CD4-positive, alpha-beta T cell treated with Interleukin-4 for 1 hour (primary cell): ENCODE measurements at regions not wholly inside any gene's neighbourhood (a gene's known extent, or its start where the extent isn't known, plus 50 kb on each side); places are given as distances from the start of the nearest gene placed in this dataset.
"Not testable (repeated sequence)": the region's sequence is repeated elsewhere in the genome, so short reads cannot be mapped to it uniquely, and the experiment has no call there.

Experiments
- DNase-seq, 2 donors: peaks; one replicate each; pipeline ENCODE4 v3.0.0-alpha.2; 2020 to 2022

DNA sequence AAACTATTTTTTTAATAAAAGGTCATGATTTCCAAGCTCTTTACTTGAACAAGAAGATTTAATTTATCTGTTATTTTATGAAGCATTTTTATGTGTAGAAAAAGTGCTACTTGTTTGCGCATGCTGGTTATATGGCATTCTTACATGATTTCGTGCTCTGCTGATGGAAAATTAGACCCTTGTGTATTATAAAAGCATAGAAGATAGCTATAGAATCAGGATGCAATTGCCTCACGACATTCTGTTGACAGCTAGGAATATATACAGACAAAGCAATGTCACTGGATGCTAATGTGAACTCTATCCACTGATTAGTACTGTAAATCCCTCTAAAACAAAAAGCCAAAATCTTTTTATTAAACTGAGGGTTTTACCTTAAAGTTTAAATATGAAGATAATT, 255.9 kb downstream of the MDFIC start:
- no peak for DNase-seq

DNA sequence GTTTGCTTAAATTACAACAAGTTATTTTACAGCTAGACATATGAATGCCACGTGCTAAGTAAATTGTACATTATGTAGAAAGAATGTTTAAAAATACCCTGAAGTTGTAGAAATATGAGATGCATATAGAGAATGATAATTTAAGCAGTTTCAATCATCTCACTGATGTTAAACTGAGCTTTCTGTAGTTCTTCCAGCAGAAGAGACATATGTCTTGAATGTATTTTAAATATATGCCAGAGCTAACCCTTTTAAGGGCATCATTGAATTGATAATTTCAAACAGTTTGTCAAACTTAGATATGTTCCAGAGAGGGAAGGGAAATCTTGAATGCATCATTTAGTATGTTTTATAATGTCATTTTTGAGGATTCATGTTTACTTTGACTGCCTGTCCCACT, 255.2 kb downstream of the MDFIC start:
- DNase-seq, result no peak

DNA sequence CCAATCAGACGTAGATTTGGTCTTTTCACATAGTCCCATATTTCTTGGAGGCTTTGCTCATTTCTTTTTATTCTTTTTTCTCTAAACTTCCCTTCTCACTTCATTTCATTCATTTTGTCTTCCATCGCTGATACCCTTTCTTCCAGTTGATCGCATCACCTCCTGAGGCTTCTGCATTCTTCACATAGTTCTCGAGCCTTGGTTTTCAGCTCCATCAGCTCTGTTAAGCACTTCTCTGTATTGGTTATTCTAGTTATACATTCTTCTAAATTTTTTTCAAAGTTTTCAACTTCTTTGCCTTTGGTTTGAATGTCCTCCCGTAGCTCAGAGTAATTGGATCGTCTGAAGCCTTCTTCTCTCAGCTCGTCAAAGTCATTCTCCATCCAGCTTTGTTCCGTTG, 250.5 kb downstream of the MDFIC start:
- not testable (repeated sequence) for DNase-seq

DNA sequence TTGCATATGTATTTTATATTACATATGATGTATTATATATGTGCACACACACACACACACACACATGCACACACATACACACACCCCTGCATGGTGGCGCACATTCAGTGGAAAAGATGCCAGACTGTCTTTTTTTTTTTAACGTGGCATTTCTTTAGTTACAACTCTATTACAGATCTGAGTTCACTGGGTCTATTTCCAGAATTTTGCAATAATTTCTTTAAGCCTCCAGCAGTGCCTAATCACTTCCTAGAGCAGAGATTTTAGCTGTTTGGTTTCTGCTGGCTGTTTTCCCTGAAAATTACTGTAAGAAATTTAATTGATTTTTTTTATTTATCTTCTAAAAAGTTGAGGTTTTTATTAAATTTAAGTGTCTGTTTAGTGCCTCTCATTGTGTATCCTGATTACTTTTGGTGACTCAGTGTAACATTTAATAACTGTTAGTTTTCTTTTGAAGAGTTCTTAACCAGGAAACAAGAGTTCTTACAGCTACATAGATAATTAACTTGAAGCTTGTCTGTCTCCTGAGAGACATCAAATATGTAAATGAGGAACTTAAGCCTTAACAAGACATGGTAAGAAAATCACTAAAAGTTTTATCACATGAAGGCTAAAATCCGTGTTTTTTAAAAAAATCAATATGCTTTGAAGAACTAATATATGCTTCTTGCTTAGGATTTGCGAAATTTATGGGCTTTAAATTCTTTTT, 232.0 kb downstream of the MDFIC start:
- no peak for DNase-seq

DNA sequence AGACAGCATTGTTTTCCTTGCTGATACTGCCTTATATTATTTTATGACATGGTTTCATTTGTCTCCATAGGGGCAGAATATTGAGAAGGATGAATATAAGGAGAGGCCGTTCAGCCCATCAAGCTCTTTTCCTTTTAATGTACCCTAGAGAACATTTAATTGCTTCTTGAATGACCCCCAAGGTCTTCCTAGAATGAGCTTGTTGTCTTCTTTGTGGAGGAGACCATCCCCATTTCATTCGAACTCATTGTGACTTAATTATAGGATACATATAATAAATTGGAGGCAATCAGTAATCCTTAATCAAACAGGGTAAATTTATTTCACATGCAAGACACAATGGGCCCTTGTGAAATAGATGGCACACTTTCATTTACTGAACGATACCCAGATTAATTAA, 231.3 kb downstream of the MDFIC start:
- no peak for DNase-seq

DNA sequence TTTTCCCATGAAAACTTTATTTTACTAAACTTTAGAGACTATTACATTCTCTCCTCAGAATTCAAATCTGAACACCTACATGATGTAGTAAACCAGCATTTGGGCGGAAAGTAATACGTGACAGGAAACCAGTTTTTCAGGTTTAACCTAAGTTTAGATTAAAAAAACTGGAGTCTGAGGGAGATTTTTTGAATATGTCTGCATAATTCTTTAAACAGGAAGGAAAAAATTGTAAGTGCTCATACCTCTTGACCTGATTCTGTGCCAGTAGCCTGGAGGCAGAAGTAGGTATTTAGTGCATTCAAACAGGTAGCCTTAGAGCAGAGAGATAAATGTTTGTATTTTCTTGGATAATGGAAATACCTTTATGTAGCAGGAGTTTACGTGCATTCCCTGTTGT, 224.3 kb downstream of the MDFIC start:
- DNase-seq, result no peak

DNA sequence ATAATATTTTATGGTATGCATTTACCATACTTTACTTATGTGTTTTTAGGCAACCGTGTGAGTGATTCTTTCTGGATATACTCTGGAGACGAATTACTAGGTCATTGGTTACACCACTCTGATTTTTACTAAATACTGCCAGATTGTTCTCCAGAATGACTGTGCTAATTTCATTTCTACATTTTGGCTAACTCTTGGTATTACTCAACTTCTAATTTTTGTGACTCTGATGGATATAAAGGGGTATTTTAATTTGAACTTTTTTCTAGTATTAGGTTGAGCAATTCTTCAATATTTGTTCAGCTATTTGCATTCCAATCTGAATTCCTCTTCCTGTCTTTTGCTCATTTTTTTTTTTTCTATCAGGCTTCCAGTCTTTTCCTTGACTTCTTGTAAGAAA, 223.6 kb downstream of the MDFIC start:
- no peak for DNase-seq

DNA sequence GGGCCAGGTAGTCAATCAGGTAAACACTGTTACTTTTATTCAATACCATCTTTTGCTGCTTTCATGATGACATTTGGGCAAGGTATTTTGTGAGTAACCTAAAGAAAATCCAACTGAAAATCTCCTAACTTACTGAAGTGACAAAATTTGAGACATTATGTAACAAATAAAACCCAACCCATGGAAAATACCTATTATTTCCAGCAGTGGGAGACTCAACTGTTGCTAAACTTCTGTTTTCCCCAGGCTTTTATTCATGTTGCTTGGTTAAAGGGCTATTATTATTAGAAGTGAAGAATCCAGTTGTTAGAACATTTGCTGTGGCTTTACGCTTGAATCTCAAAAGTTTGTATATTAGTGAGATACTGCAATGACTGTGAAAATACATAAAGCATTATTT, 215.9 kb downstream of the MDFIC start:
- no peak for DNase-seq

DNA sequence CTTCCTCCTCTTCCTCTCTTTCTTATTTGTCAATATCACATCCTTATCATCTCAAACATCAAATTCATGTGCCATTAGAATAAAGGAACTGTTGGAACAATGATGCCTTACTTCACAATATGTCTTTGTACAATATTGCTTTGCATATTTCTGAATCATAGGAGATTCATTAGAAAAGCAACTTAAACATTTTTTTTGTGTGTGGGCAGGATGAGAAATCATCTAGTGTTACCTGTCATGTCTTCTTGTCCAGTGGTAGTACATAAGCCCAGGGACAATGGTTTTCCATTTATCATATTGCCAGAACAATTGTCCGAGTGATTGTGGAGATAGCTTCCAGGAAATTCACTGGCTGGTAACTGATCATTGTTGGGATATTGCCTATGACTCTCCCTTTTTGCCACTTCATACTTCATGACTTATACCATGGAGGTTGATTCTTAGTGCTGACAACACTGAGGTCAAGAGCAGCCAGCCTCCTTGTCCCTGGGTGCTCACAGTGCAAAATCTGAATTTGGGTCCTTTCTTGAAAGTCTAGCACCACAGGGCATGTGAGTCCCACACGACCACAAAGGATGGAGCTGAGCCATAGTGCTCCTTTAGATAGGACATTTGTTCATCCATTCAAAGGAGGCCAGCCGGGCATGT, 215.0 kb downstream of the MDFIC start:
- no peak for DNase-seq

DNA sequence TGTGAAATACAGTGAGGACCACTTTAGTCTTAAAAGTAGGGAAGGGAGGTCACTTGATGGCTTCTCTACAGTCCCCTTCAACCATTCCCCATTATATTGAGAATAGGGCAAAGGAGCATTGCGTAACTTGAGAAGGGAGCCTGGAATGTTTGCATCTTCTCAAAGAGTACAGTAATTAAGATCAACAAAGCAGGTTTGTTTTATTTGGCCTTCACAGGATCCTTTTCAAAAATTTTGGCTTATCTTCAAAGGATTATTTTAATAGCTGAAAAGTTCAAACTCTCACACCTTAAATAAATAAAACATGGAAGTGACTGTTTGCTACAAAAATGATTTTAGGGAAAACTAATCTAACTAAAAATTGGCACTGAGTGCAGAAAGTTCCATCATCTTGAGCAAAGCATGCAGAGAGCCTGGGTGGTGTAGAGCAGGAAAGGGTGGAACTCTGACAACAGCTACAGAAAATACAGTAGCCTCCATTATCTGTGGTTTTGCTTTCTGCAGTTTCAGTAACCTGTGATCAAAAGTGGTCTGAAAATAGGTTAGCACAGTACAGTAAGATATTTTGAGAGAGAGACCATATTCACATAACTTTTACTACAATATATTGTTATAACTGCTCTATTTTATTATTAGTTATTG, 214.0 kb downstream of the MDFIC start:
- peak in 1 of 2 donors; percentile 28 for DNase-seq

DNA sequence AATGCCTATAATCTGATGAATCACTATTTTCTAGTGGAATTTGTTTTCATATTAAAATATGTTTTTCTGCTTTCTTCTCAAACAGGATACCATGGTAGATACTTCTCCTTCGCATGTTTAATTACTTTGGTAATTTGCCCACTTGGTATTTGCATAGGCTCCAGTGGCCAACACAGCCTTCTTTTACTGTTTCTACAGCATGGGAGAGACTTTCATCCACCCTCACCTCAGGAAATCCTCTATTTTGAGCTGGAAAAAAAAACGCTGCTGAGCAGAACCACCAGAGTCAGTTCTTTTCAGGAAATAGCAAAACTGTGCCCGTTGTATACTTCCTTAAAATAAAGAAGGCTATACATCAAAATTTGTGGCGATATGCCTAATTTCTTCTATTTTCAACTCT, 213.3 kb downstream of the MDFIC start:
- DNase-seq, result no peak

DNA sequence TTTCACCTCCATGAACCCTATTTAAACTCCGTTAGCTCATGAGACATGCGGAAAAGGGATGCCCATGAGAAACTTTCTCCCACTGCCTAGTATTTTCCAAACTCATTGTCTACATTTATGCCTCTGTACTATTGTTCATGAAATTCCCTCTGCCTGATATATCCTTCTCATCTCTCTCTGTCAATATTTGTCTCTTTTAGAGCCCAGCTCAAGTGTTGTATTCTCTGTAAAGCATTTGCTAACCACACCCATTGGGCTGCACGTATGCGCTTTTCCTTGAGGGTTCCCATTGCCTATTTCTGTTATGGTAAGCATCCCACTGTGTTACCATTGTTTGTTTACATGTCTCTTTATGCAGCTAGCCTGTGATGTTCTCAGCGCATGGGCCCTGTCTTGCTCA, 211.4 kb downstream of the MDFIC start:
- DNase-seq, result no peak

DNA sequence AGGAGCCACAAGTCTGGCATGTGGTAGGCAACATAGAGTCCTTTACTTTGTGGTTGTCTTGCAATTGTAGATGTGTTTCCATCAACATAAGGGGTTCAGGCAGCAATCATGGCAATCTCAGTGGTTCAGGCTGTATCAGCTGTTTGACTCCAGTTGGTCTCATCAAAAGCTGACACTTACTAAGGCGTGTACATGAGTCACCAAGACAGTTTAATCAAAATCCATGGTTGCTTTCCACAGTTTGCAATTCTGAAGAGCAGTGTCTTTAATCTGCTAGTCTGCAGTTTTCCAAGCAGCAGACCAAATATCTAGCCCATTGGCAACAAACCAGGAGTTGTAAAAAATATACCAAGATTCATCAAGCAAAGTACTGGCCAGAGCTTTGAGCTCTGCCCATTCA, 210.2 kb downstream of the MDFIC start:
- DNase-seq, result no peak

DNA sequence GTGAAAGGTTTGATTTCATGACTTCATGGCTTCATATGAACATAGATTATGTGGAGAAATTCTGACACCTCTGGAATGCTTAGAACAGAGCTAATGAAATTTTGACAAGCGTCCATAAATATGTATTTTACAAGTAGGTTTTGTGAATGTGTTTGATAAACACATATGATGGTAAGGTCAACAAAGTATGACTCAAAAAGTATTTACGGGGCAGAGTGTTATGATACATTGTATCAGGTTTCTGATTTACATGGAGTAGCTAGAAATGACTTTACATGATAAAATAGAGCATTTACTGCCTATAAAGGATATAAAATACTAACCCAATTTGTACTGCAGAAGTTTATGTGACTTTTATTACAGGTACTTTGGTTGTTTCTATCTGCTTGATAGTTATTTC, 206.3 kb downstream of the MDFIC start:
- no peak for DNase-seq

DNA sequence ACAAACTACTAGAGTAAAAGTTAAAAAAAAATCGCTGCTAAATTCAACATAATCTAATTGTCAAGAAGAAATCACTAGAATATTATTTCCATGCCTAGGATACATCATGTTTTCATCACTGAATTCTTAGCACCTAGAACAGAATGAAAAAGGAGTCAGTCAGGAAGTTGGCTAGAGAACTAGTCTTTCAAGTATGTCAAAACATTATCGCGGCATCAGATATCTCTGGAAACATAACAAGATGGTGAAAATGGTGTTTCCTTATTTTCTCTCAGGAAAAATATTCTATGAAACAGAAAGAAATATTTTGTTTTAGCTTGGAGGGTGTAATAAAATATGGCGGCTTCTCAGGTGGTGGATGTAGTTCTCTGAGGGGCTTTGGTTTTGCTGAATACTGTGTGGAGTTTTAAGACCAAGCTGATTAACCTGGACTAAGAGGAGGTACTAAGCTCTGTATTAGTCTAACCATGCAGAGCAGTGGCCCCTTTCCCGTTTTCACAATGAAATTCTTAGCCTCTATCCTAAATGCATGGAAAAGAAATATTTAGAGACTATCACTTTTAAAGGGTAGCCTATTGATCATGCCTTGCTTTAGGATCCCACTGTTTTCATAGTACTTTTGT, 205.6 kb downstream of the MDFIC start:
- DNase-seq, result no peak

DNA sequence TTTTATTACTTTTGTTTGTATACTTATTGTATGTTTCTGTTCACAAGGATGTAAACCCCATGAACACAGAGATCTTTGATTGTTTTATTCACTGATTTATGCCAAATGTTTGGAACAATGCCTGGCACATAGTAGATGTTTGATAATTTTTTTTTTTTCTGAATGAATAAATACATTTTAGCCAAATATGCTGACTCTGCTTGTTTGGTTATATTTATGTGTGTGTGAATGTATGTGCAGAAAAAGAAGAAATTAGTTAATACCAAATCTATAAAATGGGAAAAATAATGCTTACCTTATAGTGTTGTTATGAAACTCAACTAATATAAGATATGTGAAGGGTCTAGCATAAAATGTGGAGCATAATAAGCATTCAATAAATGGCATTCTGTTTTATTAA, 203.9 kb downstream of the MDFIC start:
- no peak for DNase-seq

DNA sequence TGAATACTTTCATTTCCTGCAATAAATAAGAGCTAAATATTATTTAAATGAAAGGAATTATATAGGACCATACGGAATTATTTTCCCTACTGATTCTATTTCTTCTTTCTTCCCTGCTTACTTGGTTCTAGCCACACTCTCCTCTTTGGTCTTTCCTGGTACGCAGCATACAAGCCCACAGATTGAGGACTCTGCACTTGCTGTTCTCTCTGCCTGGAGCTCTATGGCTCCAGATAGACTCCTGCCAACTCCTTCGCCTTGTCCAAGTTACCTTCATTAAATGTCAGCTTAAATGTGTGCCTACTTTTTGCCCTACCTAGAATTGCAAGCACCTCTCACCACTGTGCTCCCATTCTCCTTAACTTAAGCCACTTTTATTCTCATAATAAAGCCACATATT, 203.4 kb downstream of the MDFIC start:
- no peak for DNase-seq

DNA sequence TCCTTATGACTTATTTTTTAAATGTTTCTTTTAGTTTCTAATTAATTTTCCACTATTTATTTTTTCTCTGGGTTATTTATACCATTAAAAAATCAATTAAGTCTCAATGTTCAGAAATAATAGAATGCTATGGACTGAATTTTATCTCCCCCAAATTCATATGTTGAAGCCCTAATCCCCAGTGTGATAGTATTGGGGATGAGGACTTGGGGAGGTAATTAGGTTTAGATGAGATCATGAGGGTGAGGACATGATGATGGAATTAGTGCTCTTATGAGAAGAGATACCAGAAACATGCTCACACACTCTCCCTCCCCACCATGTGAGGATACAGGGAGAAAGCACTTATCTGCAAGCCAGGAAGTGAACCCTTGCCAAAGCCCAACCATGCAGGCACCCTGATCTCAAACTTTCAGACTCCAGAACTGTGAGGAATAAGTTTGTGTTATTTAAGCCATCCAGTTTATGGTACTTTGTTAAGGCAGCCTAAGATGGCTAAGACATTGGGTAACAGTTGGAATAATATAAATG, 202.6 kb downstream of the MDFIC start:
- DNase-seq, result no peak

DNA sequence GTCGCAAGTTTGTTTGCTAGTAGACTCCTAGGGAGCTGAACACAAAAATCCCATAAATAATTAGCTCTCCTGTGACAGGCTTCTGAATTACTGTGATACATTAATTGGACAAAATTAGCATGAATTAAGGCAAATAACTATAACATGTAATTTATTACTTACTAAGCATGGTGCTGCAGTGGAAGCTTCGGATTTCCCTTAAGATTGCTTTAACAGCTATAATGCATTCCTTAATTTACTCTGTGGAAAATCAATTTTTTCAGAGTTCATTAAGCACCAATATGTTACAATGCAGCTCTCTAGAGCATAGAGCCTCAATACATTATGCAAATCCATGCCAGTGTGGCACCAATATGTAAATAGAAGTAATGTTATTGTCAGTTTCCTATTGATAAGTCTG, 201.5 kb downstream of the MDFIC start:
- DNase-seq, result no peak

DNA sequence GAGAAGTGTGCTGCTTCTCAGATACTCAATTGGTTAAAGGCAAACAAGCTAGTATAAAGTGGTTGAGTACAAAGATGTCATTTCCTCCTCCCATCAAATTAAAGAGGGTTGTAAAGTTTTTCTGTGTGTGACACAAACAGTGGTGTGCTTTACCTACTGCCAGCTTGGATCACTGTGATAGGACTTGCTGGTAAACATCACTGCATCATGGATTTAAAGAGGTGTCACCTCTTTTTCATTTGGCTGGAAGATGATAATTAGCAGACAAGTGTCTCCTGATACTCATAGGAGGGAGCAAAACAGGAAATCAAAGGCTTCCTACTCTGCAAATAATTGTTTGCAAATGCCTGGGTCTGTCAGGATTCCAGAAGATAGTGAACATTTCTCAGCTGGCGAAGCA, 200.5 kb downstream of the MDFIC start:
- no peak for DNase-seq

DNA sequence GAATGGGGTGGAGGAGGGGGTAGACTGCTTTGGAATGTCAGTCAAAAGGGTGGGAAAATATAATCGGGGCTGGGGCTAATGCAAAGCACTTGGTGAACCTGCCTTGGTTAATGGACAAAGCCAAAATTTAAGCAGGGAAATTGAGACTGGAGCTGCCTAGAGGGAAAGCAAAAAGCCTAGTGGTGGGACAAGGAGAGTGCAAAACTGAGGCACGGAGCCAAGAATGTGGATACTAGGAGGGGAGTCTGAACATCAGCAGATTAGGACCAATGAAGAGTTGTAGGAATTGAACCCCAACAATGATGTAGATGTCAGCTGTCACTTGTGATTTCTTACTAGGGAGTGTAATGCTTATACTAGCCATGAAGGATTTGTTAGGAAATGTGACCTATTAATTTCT, 195.9 kb downstream of the MDFIC start:
- no peak for DNase-seq

DNA sequence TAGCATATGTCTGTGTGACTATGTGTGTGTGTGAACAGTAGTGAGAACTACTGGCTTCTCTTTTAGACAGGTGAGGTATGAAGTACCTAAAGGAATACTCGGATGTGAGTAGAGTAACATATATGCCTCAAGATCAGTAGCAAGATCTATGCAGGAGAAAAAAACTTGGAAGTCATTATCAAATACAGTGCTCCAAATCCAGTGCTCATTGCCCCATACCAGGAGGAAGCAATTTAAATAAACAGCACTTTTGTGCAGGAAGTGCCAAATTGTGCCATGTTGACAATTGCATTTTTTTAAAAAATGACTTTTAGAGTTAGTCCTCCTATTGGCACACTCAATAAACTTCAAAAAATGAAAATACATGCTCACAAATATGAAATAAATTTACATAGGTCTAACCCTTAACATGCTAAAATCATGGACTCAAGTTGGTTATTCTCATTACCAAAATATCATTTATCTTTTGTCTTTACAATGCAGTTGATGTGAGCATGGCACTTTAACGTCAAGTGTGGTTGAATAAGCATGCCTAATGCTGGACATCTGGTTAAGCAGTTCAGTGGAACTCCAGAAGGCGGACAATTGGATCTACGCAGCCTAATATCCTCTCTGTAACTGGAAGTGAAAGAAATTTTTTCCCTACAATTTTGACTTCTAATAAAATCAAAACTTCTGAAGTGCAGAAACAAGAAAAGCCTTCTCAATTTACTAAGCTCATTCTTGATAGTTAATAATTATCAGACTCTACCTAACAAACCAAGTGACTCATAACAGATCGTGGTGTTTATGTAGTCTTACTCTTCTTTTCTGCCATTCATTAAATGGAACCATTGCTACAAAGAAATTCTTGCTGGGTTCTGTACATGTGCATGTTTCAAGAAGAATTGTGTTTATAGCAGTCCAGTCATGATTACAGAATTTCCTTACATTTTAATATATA, 195.2 kb downstream of the MDFIC start:
- DNase-seq, result no peak

DNA sequence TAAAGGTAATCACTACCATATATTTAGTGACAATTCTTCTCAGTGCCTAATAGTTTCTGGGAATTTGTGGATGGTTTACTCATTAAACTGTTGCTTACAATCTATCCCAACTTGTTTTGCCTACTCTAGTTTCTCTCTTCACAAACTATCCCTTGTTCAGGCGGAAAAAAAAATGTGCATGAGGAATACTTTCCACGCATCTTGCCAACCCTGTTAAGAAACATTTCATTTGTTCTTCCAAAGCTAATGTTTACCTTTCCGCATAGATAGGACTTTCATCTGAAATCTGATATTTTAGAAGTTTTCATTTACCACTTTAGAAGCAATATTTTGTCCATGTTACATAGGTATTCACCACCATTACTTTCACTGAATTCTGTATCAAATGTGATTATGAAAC, 191.9 kb downstream of the MDFIC start:
- DNase-seq, result no peak
